Epidermal melanocyte (primary cell): ENCODE measurements at regions not wholly inside any gene's neighbourhood (a gene's known extent, or its start where the extent isn't known, plus 50 kb on each side); places are given as distances from the start of the nearest gene placed in this dataset.

Source experiments
- DNase-seq: peaks from one replicate; pipeline ENCODE4 v3.0.0; 2011; ENCODE audit warnings: low spot score; ENCODE audit not compliant: insufficient read length

GRCh38 chr9:116020801-116021200, 132.8 kb upstream of the PAPPA start:
- no peak for DNase-seq

GRCh38 chr9:116027096-116027495, 126.5 kb upstream of the PAPPA start:
- DNase-seq, result no peak

- no peak for DNase-seq
These were observed 126.1 kb upstream of the PAPPA start for GRCh38 chr9:116027511-116027910.

- DNase-seq, result no peak
These were observed 125.6 kb upstream of the PAPPA start for GRCh38 chr9:116027951-116028350.

GRCh38 chr9:116030517-116030916, 123.1 kb upstream of the PAPPA start:
- no peak for DNase-seq

DNA sequence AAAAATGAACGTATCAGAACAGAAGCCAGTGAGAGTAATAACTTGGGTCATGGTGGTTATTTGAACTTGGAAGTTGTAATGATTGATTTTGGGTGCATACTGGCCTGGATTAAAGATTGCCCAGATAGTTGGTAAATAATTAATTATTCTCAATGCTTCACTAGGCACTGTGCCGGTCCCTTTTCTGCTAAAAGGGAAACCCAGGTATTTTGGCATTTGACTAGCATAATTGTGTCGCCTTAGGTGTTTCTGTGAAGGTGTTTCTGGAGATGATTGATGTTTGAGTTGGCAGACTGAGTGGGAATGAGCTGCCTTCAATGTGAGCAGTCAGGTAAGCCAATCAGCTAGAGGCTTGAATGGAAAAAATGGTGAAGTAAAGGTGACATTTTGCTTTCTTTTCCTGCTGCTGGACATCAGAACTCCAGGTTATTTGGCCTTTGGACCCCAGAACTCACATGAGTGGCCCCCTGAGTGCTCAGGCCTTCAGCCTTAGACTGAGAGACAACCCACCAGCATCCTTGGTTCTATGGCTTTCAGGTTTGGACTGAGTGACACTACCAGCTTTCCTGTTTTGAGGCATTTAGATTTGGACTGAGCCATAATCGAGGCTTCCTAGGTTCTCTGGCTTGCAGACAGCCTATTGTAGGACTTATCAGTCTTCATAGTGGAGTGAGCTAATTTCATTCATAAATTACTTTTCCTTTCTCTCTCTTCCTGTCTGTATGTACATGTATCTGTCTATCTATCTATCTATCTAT, 120.7 kb upstream of the PAPPA start:
- no peak for DNase-seq

GRCh38 chr9:116039312-116039711, 114.3 kb upstream of the PAPPA start:
- no peak for DNase-seq

DNA sequence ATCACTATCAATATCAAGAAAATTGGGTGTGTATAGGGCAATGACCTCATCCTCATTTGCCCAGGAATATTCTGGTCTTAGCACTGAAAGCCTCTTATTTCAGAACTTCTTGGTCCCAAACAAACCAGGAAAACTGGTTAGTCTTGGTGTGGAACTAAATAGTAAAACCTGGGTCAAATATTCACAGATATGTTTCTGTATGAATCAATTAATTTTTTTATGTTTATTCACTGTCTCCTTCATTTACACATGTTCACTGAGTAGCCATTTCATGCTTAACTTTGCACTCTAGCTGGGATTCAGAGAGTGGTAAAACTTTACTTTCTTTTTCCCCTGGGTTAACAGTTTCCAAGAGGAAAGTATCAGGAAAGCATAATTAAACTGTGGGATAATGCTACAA, 113.7 kb upstream of the PAPPA start:
- no peak for DNase-seq

GRCh38 chr9:116042321-116042720, 111.3 kb upstream of the PAPPA start:
- no peak for DNase-seq

- no peak for DNase-seq
These were observed 108.5 kb upstream of the PAPPA start for GRCh38 chr9:116045083-116045482.

DNA sequence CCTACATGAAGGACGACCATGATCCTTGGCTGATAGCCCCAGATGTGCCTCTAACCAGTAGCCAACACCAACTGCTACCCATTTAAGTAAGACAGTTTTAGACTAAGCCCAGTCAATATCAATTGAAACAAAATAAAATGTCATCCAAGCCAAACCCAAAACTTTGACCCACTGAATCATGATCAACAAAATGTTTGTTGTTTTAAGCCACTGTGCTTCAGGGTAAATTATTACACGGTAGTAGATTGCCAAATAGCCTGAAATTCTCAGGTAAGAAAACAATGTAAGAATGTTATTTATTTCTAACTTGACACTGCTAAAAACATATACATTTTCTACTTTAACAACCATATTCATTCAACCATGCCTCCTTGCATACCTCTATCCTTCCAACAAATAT, 105.5 kb upstream of the PAPPA start:
- no peak for DNase-seq

- DNase-seq, result no peak
These were observed 104.1 kb upstream of the PAPPA start for GRCh38 chr9:116049456-116049855.

DNA sequence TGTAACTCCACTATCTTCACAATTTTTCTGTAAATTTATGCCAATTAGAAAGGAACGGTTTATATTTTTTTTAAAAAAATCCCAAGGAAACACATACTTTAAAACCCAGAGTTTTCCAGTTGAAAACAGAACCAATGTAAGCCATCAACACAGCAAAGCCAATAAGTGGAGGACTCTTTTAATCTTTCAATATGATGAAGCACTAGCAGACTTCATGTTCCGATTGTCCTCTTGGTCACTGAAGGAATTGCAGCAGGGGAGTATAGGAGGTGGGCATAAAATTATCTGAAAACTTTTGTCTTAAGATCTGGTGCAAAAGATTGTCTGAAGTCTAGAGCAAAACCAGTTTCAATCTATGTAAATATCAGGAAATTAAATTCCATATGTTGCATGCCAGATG, 102.1 kb upstream of the PAPPA start:
- DNase-seq, result no peak

GRCh38 chr9:116055536-116055935, 98.1 kb upstream of the PAPPA start:
- DNase-seq, result no peak

DNA sequence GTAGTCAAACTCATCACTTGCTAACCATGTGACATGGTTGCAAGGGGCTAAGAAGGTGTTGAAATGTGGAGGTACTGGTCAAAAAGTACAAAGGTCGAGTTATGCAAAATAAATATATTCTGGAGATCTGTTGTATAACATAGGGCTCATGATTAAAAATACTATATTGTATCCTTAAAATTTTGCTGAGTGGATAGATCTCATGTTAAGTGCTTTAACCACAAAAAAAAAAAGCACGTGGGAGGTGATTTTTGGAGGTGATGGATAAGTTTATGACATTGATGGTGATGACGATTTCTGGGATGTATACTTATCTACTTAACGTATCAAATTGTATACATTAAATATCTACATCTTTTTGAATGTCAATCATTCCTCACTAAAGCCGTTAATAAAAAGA, 96.2 kb upstream of the PAPPA start:
- no peak for DNase-seq

DNA sequence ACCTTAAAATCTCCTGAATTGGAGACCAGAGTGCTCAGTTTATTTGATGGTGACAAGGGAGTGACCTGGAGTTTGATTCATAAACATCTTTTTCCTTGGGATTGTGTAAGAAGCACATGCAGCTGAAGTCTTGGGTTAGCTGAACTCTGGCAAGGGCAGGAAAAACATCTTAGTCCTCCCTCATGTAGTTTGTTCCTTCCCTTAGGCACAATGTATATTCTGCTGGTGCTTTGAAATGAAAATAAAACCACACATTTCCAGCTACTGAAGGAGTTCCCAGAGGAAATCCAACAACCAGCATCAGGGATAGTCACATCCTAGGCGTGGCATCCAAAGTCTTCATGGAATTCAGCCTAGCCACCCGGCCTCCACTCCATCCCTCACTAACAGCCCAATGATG, 95.2 kb upstream of the PAPPA start:
- no peak for DNase-seq

- DNase-seq, result no peak
These were observed 94.1 kb upstream of the PAPPA start for GRCh38 chr9:116059466-116059865.

GRCh38 chr9:116060631-116061030, 93.0 kb upstream of the PAPPA start:
- DNase-seq, result no peak

GRCh38 chr9:116061546-116062205, 91.9 kb upstream of the PAPPA start:
- DNase-seq, result no peak

DNA sequence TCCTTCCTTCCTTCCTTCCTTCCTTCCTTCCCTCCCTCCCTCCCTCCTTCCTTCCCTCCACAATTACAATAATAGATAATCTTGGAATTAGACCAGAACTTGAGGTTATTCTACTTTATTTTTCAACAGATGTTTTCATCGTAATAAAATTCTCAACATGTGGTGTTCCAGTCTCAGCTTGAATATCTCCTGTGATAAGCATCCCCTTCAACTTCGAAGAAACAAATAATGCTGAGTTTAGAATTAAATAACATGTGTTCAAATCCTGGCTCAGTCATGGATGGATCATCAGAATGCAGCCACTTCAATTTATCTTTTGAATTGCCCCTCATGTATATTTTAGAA, 91.4 kb upstream of the PAPPA start:
- no peak for DNase-seq

DNA sequence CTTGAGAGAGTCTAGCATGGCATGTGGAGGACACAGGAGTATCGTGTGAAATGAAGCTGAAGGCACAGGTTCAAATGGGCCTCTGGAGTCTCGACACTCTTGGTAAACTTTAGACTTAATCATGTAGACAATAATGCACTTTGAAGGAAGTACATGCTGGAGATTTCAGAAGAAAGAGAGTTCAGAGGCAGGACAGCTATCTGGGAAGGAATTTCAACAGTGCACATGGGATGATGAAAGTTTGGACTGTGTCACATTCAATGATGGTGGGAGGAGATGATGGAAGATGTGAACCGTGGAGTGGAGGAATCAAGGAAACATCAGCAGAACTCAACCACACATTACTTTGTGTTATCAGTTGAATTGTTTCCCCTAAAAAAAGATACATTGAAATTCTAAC, 88.6 kb upstream of the PAPPA start:
- no peak for DNase-seq

DNA sequence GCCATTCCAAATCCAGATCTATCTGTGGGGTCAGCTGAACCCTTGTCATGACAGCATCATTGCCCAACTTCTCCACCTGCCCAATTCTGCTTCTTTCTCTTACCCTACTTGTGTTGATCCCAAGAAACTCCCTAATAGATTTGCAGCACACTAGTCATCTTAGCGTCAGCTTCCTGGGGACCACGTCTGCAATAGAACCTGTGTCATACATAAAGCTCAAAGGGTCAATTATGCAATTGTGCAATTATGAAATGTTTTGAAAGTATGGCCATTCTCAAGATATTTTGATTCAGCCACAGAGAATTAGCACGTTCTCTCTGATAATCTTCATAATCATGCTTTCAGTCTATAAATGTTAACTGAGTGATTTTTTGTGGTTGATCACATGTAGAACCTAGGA, 87.4 kb upstream of the PAPPA start:
- DNase-seq, result no peak

DNA sequence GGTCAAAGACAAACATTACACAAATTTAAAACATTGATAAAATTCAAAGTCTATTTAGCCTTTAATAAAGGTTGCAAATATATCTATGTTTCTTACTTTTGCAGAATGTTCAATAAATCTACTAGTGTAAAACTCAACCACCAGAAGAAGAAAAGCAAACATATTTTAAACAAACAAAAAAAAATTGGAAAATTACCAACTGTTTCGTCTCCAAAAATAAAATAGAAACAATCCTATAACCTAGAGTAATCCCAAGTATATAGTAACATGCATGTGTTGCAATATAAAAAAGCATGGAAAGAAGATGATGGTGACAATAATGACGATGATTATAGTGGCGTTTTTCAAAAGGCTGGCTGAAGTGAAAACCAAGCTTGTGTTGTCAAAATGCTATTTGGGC, 86.0 kb upstream of the PAPPA start:
- no peak for DNase-seq
